ENCODE measurements at regions not wholly inside any gene's neighbourhood (a gene's known extent, or its start where the extent isn't known, plus 50 kb on each side); places are given as distances from the start of the nearest gene placed in this dataset.

GRCh38 chr11:45518833-45519535 lies 146.4 kb downstream of the CHST1 start:
- DNase-seq (ENCODE audit: low spot score), result no peak

DNA sequence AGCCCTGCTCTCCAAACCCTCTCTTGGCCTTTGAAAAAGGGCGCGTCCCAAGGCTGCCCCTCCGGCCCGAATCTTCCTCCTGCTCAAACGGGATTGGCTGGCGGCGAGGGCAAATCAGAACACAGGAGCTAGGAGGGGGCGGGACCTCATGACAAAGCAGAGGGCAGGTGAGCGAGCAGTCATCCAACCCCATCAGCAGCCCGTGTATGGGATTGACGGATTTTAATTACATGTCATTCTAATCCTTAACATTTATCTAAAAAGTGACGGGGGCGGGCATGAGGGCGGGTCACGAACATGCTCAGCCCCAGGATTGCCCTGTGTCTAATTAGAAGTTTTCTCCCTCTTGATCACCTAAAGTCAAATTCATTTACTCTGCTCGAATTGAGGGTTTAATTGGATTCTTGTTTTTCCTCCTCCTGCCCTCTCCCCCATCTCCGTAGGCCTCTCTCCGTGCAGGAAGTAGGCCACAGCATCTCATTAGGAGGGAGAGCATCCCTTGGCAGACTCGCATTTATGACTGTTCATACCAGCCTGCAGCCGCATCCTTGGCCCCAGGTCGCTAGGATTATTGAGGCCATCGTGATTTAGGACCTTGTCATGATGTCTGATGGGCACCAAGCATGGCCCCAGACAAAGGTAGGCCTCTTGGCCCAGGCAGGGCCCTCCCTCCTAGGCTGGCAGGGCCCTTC lies 147.1 kb downstream of the CHST1 start:
- DNase-seq (ENCODE audit: low spot score), result no peak
- TF ChIP-seq, protein P1, sequence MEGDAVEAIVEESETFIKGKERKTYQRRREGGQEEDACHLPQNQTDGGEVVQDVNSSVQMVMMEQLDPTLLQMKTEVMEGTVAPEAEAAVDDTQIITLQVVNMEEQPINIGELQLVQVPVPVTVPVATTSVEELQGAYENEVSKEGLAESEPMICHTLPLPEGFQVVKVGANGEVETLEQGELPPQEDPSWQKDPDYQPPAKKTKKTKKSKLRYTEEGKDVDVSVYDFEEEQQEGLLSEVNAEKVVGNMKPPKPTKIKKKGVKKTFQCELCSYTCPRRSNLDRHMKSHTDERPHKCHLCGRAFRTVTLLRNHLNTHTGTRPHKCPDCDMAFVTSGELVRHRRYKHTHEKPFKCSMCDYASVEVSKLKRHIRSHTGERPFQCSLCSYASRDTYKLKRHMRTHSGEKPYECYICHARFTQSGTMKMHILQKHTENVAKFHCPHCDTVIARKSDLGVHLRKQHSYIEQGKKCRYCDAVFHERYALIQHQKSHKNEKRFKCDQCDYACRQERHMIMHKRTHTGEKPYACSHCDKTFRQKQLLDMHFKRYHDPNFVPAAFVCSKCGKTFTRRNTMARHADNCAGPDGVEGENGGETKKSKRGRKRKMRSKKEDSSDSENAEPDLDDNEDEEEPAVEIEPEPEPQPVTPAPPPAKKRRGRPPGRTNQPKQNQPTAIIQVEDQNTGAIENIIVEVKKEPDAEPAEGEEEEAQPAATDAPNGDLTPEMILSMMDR (IDR thresholded peaks at IDR 0.05; ENCODE audit: extremely low read depth, missing control alignments), result no peak

More at GRCh38 chr11:45518833-45519535, 146.4 kb downstream of the CHST1 start:
- TF ChIP-seq, protein P1 (IDR thresholded peaks at IDR 0.05; ENCODE audit: extremely low read depth, missing control alignments), result no peak

DNA sequence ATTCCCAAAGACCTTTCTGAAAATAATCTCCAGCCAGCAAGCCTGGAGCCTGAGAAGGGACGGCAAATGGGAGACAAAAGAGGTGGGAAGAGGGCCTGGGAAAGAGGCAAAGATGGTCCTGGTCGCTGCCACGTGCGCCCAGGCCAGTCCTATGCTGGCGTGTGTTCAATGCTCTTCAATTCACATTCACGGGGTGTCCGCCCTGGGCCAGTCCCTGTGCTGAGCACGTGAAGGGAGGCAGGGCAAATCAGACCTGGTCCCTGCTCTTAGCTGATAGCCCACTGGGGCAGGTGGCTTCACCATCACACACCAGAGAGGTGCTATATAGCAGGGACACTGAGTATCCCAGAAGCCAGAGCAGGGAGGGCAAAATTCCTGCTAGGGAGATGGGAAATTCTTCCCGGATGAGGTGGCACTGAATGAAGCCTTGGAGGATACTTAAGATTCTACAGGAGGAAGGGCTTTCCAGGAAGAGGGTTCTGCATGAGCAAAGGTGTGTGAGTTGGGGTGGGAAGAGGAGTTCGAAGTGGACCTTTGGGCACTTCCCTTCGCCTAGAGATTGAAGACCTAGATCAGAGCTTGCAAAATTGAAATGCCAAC lies 148.2 kb downstream of the CHST1 start:
- TF ChIP-seq, protein P1 (IDR thresholded peaks at IDR 0.05; ENCODE audit: extremely low read depth, missing control alignments), result no peak
- DNase-seq (ENCODE audit: low spot score), result no peak

DNA sequence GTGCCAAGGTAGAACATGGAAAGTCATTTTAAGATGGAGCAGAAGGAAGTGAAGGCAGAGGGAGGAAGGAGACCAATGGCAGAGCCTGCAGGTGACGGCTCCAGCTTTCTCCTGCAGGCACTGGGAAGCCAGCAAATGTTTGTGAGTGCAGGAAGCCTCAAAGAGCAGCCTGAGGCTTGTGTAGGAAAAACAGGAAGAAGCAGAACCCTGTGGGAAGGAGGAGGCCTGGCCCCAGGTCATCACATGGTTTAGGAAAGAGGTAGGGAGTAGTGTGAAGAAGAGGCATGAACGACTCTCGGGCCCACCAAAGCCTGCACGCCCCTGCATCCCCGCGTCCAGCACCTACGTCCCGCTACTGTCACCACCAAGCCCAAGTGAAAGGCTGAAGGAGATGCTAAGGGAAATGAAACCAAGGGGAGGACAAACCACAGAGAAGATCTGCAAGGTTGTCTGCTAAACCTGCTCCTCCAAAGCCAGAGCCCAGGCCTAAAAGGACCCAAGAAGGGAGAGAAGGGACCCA lies 151.5 kb downstream of the CHST1 start:
- DNase-seq (ENCODE audit: low spot score), result no peak

GRCh38 chr11:45512471-45513148 lies 152.8 kb downstream of the CHST1 start:
- TF ChIP-seq, protein P1 (IDR thresholded peaks at IDR 0.05; ENCODE audit: extremely low read depth, missing control alignments), result no peak
- DNase-seq (ENCODE audit: low spot score), result no peak

More for the DNA sequence above, 151.5 kb downstream of the CHST1 start:
- TF ChIP-seq, protein P1 (IDR thresholded peaks at IDR 0.05; ENCODE audit: extremely low read depth, missing control alignments), result no peak

- TF ChIP-seq, protein P1 (IDR thresholded peaks at IDR 0.05; ENCODE audit: extremely low read depth, missing control alignments), result no peak
- no peak for DNase-seq (ENCODE audit: low spot score)
Measured at GRCh38 chr11:45511566-45511965, 153.9 kb downstream of the CHST1 start.

Data from GM20000 (cell line).